ENCODE measurements at regions not wholly inside any gene's neighbourhood (a gene's known extent, or its start where the extent isn't known, plus 50 kb on each side); places are given as distances from the start of the nearest gene placed in this dataset.

DNA sequence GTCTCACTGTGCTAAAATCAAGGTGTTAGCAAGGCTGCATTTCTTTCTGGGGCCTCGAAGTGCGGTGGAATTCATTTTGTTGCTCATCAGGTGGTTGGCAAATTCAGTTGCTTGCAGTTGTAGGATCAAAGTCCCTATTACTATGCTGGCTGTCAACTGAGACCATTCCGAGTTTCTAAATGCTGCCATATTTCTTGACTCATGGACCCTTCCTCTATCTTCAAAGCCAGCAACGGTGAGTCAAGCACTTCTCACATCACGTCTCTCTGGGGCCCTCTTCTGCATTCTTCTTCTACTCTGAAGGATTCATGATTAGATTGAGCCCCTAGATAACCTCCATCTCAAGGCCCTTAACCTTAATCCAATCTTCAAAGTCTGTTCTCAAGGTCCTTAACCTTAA, 619.7 kb downstream of the HACE1 start:
- DNase-seq (ENCODE audit: low spot score): no peak
- TF ChIP-seq CTCF (IDR thresholded peaks at IDR 0.05; ENCODE audit: extremely low read depth, missing control alignments): no peak

DNA sequence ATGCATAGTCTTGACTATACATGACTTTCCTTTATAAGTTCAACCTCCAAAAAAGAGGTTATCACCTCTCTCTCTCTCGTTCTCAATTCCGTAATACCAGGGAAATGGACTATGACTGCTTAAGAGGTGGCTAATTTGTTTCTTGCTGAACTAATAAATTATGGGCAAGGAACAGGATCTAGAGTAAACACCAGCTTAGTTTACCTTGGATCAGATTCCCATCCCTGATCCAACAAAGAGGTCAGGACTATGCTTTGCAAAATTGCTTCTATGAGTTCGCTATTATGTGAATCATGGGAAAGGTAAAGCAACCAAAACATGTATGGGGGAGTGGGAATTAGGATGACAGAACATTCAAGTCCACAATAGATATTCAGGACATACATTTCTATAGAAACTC, 630.7 kb downstream of the HACE1 start:
- DNase-seq (ENCODE audit: low spot score): no peak
- no peak for TF ChIP-seq CTCF (IDR thresholded peaks at IDR 0.05; ENCODE audit: extremely low read depth, missing control alignments)

GRCh38 chr6:104227508-104227907, 632.2 kb downstream of the HACE1 start:
- no peak for TF ChIP-seq CTCF (IDR thresholded peaks at IDR 0.05; ENCODE audit: extremely low read depth, missing control alignments)
- DNase-seq (ENCODE audit: low spot score): no peak

DNA sequence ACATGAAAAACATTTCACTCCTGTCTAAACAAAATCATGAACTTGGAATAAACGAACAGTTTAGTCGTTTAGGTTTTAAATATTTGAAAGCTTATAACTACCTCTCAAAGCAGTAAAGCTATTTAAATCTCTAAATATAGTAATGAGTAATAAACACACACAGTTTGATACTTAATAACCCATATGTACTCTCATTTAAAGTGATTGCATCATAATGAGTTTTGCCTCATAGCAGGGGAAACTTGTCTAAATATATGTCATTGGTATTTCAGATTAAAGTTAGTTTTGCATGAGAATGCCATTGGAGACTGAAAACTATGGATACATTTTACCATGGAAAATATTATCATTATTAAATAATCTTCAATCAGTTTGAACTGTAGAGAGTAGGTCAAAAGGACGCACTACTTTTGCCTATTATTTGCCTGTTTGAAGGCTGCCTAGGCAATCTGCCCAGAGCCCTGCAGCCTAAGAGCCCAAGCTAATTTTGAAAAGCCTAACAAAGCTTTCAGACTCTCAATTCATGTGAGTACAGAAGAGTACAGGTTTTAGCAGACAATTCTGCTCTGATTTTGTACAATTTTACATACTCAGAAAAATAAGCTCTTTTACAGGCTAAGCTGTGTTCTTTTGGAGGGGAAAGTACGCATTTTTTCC, 632.8 kb downstream of the HACE1 start:
- no peak for DNase-seq (ENCODE audit: low spot score)
- TF ChIP-seq CTCF (IDR thresholded peaks at IDR 0.05; ENCODE audit: extremely low read depth, missing control alignments): no peak

- no peak for TF ChIP-seq CTCF (IDR thresholded peaks at IDR 0.05; ENCODE audit: extremely low read depth, missing control alignments)
- DNase-seq (ENCODE audit: low spot score): no peak
These were observed 641.6 kb downstream of the HACE1 start for GRCh38 chr6:104218116-104218515.

DNA sequence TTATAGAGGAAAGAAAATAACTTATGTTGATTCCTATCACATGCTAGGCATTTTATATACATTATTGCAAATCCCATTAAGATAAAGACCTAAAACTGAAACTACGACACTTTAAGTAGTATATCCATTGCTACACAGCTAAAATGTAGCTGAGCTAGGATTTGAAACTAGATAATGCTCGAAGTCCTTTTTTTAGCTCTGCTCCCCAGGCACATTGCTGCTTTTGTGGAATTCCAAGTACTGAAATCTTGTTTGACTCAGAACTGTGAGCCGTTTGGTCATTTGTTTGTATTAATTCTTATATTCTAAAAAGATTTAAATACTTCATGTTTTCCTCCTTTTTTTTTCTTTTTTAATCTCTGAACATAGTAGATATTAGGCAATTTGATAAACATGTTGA, 644.8 kb downstream of the HACE1 start:
- no peak for TF ChIP-seq CTCF (IDR thresholded peaks at IDR 0.05; ENCODE audit: extremely low read depth, missing control alignments)
- no peak for DNase-seq (ENCODE audit: low spot score)

GRCh38 chr6:104212977-104213668, 646.6 kb downstream of the HACE1 start:
- no peak for DNase-seq (ENCODE audit: low spot score)
- no peak for TF ChIP-seq CTCF (IDR thresholded peaks at IDR 0.05; ENCODE audit: extremely low read depth, missing control alignments)
